ENCODE measurements at regions not wholly inside any gene's neighbourhood (a gene's known extent, or its start where the extent isn't known, plus 50 kb on each side); places are given as distances from the start of the nearest gene placed in this dataset.

DNA sequence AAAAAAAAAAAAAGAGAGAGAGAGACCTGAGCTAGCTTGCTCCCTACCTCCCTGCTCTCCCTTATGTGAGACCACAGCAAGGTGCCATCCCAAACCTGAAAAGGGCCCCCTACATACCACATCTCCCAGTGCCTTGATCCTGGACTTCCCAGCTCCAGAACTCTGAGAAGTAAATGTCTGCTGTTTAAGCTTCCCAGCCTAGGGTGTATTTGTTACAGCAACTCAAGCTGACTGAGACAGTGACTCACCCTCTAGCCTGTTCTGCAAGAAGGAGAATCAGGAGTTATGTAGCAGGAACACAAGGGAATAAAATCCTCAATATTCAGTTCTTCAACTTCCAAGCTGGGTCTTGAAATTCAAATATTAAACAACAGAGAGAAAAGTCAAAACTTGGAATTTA is 52.1 kb upstream of the TMEM72 start:
- TF ChIP-seq TAF1 (IDR thresholded peaks at IDR 0.05; ENCODE audit: borderline replicate concordance, low read depth, low read length) (no peak), POLR2A (IDR thresholded peaks at IDR 0.05; ENCODE audit: low read depth, low read length) (no peak), POLR2AphosphoS5 (IDR thresholded peaks at IDR 0.05; ENCODE audit: low read depth, low read length) (no peak)
